Kasumi-1 (cell line): ENCODE measurements at regions not wholly inside any gene's neighbourhood (a gene's known extent, or its start where the extent isn't known, plus 50 kb on each side); places are given as distances from the start of the nearest gene placed in this dataset.
A peak's percentile ranks its signal among the peaks of the same experiment; 100 is the strongest.

ENCODE experiments used
- DNase-seq, 2 experiments: peaks; one replicate each; lab custom pipeline; 2025; lab: John Stamatoyannopoulos, UW

- no peak for DNase-seq
Measured at GRCh38 chr3:188940573-188940932, 231.2 kb upstream of the TPRG1 start.

GRCh38 chr3:188941103-188941502, 230.7 kb upstream of the TPRG1 start:
- DNase-seq: peak; percentile 11 to 17

GRCh38 chr3:188942191-188942590, 229.6 kb upstream of the TPRG1 start:
- DNase-seq: no peak

DNA sequence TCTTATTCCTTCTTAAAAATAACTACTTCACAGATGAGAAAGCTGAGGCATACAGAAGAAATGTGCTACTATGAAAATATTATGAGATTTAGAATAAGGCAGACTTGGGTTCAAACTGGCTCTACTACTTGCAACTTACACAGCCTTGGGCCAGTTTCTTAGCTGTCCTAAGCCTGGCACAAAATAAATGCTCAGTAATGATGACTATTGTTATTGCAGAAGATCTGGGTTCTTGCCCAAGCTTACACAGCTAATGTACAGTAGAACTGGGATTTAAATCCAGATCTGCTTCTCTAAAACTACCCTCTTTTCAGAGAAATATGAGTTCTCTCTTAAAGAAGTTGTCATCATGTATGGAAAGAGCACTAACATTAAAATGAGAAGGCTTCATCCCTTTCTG, 228.2 kb upstream of the TPRG1 start:
- DNase-seq: no peak

- DNase-seq: no peak
Measured at GRCh38 chr3:188944108-188944507, 227.7 kb upstream of the TPRG1 start.

DNA sequence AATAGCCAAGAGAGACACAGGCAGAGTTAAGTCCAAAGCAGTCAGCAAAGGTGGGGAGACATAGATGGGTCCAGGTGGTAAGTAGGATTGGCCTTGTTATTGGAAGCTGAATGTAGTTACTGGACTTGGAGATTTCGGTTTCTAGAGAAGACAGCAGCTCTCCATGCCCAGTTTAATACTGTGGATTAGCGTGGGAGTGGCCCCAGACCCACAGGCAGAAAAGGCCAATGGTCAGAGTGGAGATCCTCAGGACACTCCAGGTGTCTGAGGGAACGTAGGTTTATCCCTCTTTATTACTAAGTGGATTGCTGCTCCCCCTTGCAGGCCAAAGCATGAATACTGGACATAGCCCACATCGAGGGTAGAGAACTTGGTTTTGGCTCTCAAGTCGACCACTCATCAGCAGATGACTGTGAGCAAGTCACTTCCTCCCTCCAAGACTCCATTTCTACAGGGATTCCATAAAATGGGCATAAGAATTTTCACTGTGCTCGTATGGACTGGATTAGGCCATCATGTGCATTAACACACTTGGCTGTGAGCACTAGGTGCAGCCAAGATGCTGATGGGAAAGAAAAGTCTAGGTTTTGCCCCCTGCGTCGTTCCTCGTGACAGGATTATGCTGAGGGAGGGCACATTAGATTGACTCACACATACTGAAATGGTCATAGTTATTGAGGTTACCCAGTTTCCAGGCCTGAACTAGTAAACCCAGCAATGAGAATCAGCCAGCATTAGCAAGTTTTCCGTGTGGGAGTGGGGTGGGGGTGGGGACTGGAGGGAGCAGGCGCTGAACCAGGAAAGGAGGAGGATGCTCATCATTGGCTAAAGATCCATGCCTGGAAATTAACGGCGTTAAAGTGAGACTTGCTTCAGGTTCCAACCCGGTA, 225.2 kb upstream of the TPRG1 start:
- DNase-seq: no peak

DNA sequence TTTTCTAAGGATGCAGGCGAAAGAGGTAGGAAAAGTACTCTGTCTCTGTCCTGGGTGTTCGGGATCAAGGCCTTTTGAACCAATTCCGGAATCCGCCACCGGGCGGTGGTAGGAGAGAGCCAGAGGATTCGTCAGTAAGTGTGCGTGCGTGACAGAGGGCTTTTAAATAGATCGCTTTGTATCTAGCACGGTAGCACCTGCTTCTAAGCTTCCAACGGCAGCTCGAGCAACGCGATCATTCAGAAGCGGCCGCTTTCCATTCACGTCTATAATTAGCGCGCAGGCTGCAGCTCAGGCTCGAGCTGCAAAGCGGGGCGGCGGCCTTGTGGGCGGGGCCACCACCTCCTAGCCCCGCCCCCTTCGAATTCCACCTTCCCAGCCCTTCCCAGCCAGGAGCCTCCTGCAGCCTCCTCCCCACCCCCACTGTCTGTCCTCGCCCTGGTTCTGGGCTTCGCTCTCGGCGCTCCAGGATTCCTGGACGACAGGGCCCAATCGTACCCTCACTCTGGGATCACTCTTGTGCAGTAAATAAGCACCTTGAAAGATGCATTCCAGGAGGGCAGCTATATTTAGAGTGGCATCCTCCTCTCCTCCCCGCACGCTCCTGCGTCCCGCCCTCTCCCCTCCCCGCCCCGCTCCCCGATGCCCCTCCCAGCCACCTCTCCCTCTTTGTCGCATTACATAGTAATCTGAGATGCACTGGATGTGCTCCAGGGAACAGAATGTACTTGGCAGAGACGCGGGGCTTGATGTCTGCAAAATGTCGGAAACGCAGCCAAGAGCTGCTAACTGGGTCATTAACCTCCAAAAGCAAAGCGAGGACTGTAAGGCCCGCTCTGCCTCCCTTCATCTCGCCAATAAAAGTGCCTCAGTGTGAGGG, 224.1 kb upstream of the TPRG1 start:
- no peak for DNase-seq

DNA sequence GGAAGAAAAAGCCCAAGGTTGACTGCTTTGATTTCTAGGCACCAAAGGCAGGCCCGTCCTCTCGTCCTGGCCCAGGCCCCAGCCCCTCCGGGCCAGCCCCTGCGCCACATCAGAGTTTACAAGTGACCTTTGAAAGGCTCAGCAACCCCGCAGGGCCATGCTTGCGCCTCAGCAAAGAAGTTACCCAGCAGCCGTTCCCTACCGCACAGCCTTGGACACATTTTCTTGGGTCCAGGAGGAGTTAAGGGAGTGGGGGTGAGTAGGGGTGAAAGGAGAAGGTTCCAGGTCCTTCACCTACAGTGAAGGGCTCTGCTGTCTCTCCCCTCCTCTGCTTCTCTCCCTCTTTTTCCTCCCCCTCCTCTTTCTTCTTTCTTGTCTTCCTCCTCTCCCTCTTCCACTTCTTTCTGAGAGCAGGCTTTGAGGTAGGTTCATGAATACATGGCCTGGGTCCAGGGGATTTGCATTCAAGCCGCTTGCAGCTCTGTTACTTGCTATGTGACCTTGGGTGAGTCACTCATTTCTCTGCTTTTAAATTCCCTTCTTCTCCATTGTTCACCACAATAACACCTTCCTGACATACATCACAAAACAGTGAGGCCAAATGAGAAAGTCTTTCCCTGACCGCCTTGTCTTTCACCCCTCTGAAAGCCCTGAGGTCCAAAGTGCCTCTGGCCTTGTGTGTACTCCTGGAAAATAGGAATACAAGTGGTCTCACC, 223.3 kb upstream of the TPRG1 start:
- DNase-seq: peak in 1 of 2 experiments; percentile 5

- DNase-seq: peak; percentile 55 to 59
Measured at GRCh38 chr3:188948997-188949389, 222.8 kb upstream of the TPRG1 start.

DNA sequence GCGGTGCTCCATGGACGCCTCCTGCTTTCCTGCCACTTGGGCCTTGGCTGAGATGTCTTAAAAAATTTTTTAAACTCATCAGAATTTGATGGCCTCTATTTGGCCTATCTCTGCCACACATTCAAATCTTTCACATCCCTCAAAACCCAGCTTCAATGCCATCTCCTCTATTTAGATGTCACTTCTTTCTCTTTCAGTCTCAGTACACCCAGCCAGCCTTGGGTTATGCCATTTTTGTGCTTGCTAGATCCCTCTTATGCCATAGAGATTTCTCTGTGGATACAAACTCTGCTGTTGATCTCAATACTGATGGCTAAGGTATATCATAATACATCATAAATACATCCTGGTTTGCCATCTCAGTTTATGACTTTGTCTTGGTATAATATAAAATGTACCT, 222.3 kb upstream of the TPRG1 start:
- DNase-seq: no peak

- DNase-seq: no peak
Measured at GRCh38 chr3:188949996-188950395, 221.8 kb upstream of the TPRG1 start.

DNA sequence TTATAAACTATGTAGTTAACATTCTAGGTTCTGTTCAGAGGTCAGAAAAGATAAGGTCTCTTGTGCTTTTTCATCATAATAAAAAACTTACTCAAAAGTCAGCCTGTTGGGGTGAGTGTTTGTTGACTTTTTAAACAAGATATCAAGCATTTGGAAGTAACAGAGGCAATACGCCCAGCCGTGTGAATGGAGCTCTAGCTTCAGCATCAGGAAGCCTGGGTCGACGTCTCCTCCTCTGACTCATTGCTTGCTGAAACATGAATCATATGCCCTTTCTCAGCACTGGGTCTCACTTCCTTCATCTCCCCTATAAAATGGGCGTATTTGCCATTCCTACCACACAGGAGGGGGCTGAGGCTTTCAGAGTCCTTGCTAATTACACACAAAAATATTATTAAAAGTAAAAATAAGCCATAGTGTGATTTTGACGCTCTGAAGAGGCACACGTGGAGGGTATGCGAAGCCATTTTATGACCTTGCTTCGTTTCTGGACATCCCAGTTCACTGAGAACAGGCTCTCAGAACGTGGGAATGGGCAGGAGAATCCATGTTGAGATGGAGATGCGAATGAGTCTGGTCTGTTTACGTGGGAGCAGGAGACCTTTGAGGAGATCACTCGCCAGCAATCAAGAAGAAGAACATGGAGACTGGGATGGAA, 220.8 kb upstream of the TPRG1 start:
- peak; percentile 60 to 71 for DNase-seq

DNA sequence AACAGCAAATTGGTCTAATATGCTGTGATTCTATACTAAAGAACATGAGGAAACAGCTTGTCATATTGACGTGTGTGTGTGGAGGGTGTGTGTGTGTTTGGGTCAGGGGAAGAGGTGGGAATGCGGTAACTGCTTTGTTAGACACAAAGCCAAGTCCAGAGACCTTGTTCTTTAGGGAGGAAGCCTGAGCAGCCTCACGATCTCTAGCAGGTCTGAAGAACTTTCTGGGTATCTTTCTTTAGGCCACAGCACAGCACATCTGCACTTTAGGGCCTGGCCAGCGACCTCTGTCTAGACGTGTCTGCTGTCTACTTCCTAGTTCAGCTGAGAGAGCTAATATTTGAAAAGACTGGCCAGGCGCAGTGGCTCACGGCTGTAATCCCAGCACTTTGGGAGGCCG, 220.0 kb upstream of the TPRG1 start:
- no peak for DNase-seq

GRCh38 chr3:188954590-188955208, 217.1 kb upstream of the TPRG1 start:
- DNase-seq: peak; percentile 73 to 76

GRCh38 chr3:188955919-188956318, 215.9 kb upstream of the TPRG1 start:
- DNase-seq: no peak

- DNase-seq: peak; percentile 46 to 63
Measured at GRCh38 chr3:188956839-188957489, 214.8 kb upstream of the TPRG1 start.

DNA sequence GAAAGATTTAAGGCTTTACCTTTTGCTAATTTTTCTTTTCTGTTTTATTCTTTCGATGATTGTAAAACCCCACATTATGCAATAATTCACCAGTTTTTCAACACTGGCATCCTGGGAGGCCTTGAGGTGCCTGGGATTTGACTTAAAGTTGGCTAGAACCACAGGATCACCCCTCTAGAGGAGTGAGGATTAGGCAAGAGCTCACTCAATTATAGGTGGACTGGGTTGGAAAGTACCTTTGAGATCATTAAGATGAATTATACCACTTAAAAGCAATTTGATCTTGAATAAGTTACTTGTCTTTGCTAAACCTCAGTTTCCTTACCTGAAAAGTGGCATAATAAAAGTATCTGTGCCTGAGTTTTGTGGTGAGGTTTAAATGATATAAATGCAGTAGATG, 212.8 kb upstream of the TPRG1 start:
- no peak for DNase-seq

DNA sequence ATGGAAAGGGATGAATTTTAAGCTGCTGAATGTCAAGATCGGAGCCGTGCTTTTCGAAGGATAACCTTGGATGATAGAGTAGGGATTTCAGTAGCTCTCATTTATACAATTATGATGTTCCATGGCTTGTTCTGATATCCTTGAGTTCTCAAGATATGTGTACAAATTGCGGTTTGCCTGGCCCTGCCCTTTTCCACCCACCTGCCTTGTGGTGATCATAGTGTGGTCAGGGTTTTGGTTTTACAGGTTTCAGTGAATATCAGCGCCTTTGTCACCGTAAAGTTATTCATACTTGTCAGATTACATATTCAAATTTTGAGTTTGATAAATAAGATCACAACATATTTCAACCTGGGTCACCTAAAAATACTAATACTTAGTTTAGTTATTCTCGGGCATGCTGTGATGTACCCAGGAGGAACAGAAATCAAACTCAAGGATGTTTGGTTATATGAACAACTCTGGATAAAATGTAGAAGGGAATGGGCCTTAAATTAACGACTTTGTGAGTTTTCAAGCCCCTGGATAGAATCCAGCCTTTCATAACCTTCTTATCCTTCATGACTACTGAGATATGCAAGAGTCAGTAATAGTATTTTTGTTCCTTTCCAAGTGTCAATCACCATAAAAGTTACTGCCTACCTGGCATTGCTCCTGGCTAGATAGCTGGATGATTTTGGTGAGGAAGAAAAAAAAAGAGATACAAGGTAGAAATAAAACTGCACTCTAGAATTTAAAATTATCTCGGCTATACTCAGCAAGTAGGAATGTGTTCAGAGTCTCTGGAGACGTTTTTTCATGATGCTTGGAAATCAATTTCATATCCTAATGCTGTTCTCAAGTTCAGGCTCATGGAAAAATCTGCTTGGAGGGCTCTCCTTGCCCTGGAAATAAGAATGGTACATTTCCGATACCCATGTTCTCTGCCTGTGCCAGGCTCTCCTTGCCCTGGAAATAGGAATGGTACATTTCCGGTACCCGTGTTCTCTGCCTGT, 209.2 kb upstream of the TPRG1 start:
- no peak for DNase-seq

DNA sequence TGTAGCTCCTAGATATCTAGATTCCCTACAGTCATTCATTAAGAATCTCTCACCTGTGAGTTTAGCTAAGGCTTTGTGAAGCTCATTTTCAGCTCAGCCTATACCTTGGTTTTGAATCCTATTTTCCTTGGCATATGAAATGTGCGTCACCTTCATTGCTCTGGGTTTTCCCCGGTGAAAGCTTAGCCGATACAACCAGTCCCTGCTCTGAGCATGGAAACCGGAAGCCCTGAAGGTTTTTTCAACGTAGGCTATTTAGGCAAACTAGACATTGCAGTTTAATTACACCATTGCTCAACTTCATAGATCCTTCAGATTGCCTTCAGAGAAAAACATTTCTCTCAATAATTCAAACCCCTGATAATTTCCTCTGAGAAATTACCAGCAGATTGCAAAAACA, 206.8 kb upstream of the TPRG1 start:
- DNase-seq: no peak

GRCh38 chr3:188972310-188972709, 199.5 kb upstream of the TPRG1 start:
- peak; percentile 91 for DNase-seq
